NB4 (cell line): ENCODE measurements at regions not wholly inside any gene's neighbourhood (a gene's known extent, or its start where the extent isn't known, plus 50 kb on each side); places are given as distances from the start of the nearest gene placed in this dataset.
"Not testable (repeated sequence)": the region's sequence is repeated elsewhere in the genome, so short reads cannot be mapped to it uniquely, and the experiment has no call there.

Source experiments
- DNase-seq: peaks from one replicate; pipeline ENCODE4 v3.0.0; 2010; ENCODE audit warnings: low read depth
- H3K4me3 ChIP-seq: one replicate; pipeline ENCODE4 v1.5.1; 2011; ENCODE audit warnings: mild to moderate bottlenecking, low read depth, low read length, moderate library complexity
- MYC ChIP-seq: IDR thresholded peaks from 2 replicates; pipeline ENCODE4 v1.6.1; 2011; ENCODE audit warnings: low read depth, low read length
- POLR2A ChIP-seq: IDR thresholded peaks from 2 replicates; pipeline ENCODE4 v1.6.1; 2011; ENCODE audit warnings: mild to moderate bottlenecking; ENCODE audit not compliant: insufficient read length; ENCODE audit errors: extremely low read depth
- TF ChIP-seq, protein P1 (sequence below): IDR thresholded peaks from one replicate; pipeline ENCODE4 v1.5.1; 2012; ENCODE audit warnings: low read depth, low read length
- TF ChIP-seq, protein P2 (sequence below): IDR thresholded peaks from 2 replicates; pipeline ENCODE4 v1.6.1; 2011; ENCODE audit warnings: low read depth, low read length

DNA sequence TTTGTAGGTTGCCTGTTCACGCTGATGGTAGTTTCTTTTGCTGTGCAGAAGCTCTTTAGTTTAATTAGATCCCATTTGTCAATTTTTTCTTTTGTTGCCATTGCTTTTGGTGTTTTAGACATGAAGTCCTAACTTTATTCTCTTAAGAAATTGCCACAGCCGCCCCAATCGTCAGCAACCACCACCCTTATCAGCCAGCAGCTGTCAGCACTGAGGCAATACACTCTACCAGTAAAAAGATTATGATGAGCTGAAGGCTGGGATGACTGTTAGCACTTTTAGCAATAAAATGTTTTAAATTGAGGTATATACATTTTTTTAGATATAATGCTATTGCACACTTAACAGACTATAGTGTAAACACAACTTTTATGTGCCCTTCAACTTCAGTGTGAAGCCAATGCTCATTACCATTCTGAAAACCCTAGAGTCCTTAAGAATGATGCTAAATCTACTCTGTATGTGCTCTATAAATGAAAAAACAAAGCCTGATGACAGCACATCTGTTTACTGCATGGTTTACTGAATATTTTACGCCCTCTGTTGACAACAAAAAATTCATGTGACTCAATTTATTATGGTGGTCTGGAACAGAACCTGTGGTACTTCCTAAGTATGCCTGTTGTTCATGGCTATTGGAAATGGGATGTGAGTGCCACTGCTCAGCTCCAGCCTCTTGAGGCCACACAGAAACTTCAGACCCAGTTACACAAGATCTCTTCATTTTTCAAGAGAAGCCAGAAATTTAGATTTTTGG lies 197.4 kb downstream of the DUSP6 start:
- DNase-seq, result peak; percentile 43
- TF ChIP-seq POLR2A, result no peak
- TF ChIP-seq, protein P1, sequence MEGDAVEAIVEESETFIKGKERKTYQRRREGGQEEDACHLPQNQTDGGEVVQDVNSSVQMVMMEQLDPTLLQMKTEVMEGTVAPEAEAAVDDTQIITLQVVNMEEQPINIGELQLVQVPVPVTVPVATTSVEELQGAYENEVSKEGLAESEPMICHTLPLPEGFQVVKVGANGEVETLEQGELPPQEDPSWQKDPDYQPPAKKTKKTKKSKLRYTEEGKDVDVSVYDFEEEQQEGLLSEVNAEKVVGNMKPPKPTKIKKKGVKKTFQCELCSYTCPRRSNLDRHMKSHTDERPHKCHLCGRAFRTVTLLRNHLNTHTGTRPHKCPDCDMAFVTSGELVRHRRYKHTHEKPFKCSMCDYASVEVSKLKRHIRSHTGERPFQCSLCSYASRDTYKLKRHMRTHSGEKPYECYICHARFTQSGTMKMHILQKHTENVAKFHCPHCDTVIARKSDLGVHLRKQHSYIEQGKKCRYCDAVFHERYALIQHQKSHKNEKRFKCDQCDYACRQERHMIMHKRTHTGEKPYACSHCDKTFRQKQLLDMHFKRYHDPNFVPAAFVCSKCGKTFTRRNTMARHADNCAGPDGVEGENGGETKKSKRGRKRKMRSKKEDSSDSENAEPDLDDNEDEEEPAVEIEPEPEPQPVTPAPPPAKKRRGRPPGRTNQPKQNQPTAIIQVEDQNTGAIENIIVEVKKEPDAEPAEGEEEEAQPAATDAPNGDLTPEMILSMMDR, result peak; percentile 11
- no peak overlapping the region for H3K4me3 ChIP-seq

DNA sequence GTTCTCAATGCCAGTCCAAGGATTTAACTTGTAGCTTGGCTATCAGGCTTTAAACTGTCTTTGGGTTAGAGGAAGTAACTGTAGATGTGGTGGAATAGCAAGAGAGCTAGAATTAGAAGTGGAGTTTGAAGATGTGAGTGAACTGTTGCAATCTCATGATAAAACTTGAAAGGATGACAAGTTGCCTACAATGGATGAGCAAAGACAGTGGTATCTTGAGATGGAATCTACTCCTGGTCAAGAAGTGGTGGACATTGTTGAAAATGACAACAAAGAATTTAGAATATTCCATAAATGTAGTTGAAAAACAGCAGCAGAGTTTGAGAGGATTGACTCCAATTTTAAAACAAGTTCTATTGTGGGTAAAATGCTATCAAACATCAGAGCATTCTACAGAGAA lies 199.0 kb downstream of the DUSP6 start:
- no peak overlapping the region for H3K4me3 ChIP-seq
- DNase-seq, result peak; percentile 37
- no peak for TF ChIP-seq POLR2A
- TF ChIP-seq, protein P2, sequence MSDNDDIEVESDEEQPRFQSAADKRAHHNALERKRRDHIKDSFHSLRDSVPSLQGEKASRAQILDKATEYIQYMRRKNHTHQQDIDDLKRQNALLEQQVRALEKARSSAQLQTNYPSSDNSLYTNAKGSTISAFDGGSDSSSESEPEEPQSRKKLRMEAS, result no peak

DNA sequence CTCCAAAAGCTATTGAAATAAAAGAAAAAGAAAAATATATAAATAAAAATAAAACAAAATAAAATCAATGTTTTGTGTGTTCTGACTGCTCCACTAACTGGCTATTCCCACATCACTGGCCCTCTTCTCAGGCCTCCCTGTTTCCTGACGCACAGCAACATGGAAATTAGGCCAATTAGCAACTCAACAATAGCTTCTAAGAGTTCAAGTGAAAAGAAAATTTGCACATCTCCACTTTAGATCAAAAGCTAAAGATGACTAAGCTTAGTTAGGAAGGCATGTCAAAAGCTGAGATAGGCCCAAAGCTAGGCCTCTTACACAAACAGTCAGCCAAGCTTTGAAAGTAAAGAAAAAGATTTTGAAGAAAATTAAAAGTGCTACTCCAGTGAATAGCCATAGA lies 200.8 kb downstream of the DUSP6 start:
- H3K4me3 ChIP-seq, result no peak overlapping the region
- TF ChIP-seq MYC (no peak), POLR2A (no peak)
- TF ChIP-seq, protein P1, result no peak
- TF ChIP-seq, protein P2, result no peak
- no peak for DNase-seq

DNA sequence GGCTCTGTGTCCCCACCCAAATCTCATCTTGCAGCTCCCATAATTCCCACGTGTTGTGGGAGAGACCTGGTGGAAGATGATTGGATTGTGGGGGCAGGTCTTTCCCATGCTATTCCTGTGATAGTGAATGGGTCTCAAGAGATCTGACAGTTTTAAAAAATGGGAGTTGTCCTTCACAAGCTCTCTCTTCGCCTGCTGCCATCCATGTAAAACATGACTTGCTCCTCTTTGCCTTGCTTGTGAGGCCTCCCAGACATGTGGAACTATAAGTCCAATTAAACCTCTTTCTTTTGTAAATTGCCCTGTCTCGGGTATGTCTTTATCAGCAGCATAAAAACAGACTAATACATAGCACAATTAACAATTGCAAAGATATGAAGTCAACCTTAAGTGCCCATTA lies 201.5 kb downstream of the DUSP6 start:
- DNase-seq, H3K4me3 ChIP-seq: not testable (repeated sequence)

DNA sequence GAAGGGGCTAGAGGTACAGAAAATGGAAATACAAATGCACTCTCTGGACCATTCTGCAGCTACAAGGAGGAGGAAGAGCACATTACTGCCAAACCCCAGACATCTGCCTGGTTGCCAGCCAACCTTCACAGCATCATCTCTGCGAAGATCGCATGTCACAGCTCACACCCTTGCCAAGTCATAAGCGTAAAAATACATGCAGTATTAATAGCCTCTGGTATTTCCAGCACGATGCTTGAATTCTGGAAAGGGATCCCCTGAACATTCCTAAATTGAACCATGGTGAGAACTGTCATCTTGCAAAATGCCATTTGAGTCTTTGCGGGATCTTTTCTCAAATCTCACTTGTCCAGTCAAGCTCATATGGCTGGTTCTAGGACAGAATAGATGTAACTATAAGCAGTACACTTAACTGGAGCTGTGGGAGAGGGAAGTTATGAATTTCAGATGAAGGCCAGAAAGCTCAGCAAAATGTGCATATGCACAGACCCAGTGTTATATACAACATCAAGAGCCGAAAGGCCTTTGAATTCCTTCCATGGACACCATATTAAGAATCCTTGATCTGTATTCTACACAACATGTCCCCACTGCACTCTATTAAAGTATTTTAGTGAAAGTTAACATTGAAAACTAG lies 211.6 kb downstream of the DUSP6 start:
- no peak overlapping the region for H3K4me3 ChIP-seq
- no peak for DNase-seq
- TF ChIP-seq, protein P2, result no peak
- TF ChIP-seq POLR2A (no peak), MYC (no peak)
- TF ChIP-seq, protein P1, result no peak

DNA sequence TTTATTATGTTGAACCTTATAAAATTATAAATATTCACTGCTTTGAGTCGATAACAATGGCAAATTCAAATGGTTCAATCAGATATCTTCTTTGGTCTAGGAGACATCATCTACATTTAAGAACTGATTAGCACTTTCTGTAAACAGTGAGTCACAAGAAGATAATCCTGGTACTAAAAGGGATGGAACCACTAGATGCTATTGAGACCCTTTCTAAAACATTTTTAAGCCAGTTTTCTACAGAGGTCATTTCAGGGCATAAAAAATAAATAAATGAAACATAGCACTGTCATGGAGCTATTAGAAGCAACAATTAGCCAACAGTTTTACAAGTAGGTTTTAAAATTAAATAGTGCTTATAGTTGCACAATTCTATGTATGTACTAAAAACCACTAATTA lies 212.2 kb downstream of the DUSP6 start:
- TF ChIP-seq, protein P1, result no peak
- TF ChIP-seq, protein P2, result no peak
- TF ChIP-seq POLR2A (no peak), MYC (no peak)
- DNase-seq, result no peak
- H3K4me3 ChIP-seq, result no peak overlapping the region

DNA sequence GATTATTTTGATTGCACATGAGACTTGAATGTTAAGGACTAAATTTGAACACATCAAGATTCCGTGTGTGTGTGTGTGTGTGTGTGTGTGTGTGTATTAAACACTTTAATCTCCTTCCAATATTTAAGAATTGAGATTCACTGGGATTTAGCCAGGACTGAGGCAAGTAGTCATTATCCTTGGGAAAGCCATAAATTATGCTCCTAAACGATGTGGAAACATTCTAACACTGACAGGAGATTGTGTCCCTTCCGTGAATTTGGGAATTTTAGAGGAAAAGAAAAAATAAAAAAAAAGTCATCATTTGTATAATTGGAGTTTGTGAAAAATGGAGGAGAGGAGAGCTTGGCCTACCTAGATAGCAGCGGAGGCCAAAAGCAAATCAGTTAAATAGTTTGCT lies 212.9 kb downstream of the DUSP6 start:
- DNase-seq, result no peak
- TF ChIP-seq, protein P2, result no peak
- TF ChIP-seq, protein P1, result no peak
- no peak for TF ChIP-seq MYC
- no peak for TF ChIP-seq POLR2A
- no peak overlapping the region for H3K4me3 ChIP-seq
